Lower leg skin (tissue), 3 donors: ENCODE measurements at regions not wholly inside any gene's neighbourhood (a gene's known extent, or its start where the extent isn't known, plus 50 kb on each side); places are given as distances from the start of the nearest gene placed in this dataset.

Experiments
- CTCF ChIP-seq, 3 donors: fragments of 450-650 bp; IDR thresholded peaks; one replicate each; pipeline ENCODE4 v1.5.1; 2016; ENCODE audit warnings: antibody characterized with exemption in 3 of 3, mild to moderate bottlenecking in 3 of 3, moderate library complexity in 2 of 3
- POLR2A ChIP-seq, 2 donors: fragments of 450-650 bp; IDR thresholded peaks; one replicate each; pipeline ENCODE4 v1.6.1; 2016 to 2017; ENCODE audit warnings: antibody characterized with exemption in 2 of 2, mild to moderate bottlenecking in 1 of 2, moderate library complexity in 1 of 2

GRCh38 chr13:19324325-19324724 is 142.7 kb upstream of the TUBA3C start:
- TF ChIP-seq CTCF (IDR thresholded peaks at IDR 0.05) = no peak
- no peak for TF ChIP-seq POLR2A (IDR thresholded peaks at IDR 0.05)
